ENCODE measurements at regions not wholly inside any gene's neighbourhood (a gene's known extent, or its start where the extent isn't known, plus 50 kb on each side); places are given as distances from the start of the nearest gene placed in this dataset.

- no peaks in the 10 kb centered on the region for H3K79me1 ChIP-seq (ENCODE audit: low read depth, low read length)
- H2BK20ac ChIP-seq (ENCODE audit: low read length) = no peak overlapping the region
- no peaks in the 10 kb centered on the region for H3K23me2 ChIP-seq (ENCODE audit: low read depth, low read length)
- H3K79me2 ChIP-seq (ENCODE audit: control insufficient read depth in 1 of 2, insufficient read depth in 2 of 2, low read length in 2 of 2) = no peaks in the 10 kb centered on the region
- H2BK15ac ChIP-seq (ENCODE audit: low read length) = no peak overlapping the region
- no peak overlapping the region for H4K8ac ChIP-seq (ENCODE audit: extremely low read depth, insufficient read depth, low read length)
- H4K20me1 ChIP-seq (replicated peaks in 1 of 2; ENCODE audit: control insufficient read depth in 1 of 2, insufficient read depth in 2 of 2, low read length in 2 of 2) = no peaks in the 10 kb centered on the region
- no peak overlapping the region for H3K4ac ChIP-seq (replicated peaks; ENCODE audit: insufficient read length, low read depth, low read length)
- no peak overlapping the region for H2AFZ ChIP-seq (ENCODE audit: low read length)
- FAIRE-seq (peak; percentile 88), DNase-seq (ENCODE audit: low read depth in 1 of 2, low spot score in 2 of 2) (peak; percentile 34 to 47)
- no peak overlapping the region for H4K5ac ChIP-seq (ENCODE audit: insufficient read length, low read depth, low read length)
- peaks cover 0 to 4% (median 0%) of the 10 kb centered on the region in 4 experiments; a peak in 1 of 7 replicates for H3K4me1 ChIP-seq (replicated peaks in 1 of 4; ENCODE audit: control insufficient read depth in 3 of 4, insufficient read depth in 4 of 4, low read length in 3 of 4)
- no peak overlapping the region for H3K18ac ChIP-seq (ENCODE audit: extremely low read depth, low read length)
- no peaks in the 10 kb centered on the region for H3K9me3 ChIP-seq (ENCODE audit: insufficient read depth in 2 of 2, low read depth in 1 of 2, low read length in 1 of 2)
- 48% methylated on average over 8 of the region's 14 CpGs; no CpG with 5 or more reads in 1 of the 2 experiments for WGBS, 2 experiments (ENCODE audit: extremely low coverage in 1 of 2, insufficient coverage in 1 of 2, insufficient read length in 1 of 2, insufficient replicate concordance in 2 of 2, low coverage in 1 of 2, low lambda C conversion rate in 2 of 2, missing lambda C conversion rate in 1 of 2)
- H2BK120ac ChIP-seq (replicated peaks; ENCODE audit: low read depth, low read length) = no peak overlapping the region
- no peaks in the 10 kb centered on the region for H3K36me3 ChIP-seq (ENCODE audit: control insufficient read depth in 2 of 4, insufficient read depth in 4 of 4, low read length in 3 of 4)
- no peak overlapping the region for H3K4me3 ChIP-seq (ENCODE audit: extremely low read depth in 1 of 4, insufficient read depth in 2 of 4, low read depth in 3 of 4, low read length in 4 of 4)
- no peak overlapping the region for H4K91ac ChIP-seq (replicated peaks; ENCODE audit: insufficient read length, low read length)
- H3K27ac ChIP-seq (ENCODE audit: low read depth, low read length) = no peak overlapping the region
- CTCF ChIA-PET (ENCODE audit: partially characterized antibody) = interaction anchor here (0.6 to 1.7 kb wide), 10 partner anchors 8 to 436 kb away, joined by 3 to 5 read pairs (median 3); no protein-coding TSS in a partner anchor
- H3K23ac ChIP-seq (ENCODE audit: insufficient read length) = no peak overlapping the region
- no peaks in the 10 kb centered on the region for H3K27me3 ChIP-seq (replicated peaks in 1 of 4; ENCODE audit: control insufficient read depth in 3 of 4, extremely low read depth in 1 of 4, insufficient read depth in 3 of 4, low read length in 3 of 4)
- H2AK5ac ChIP-seq (ENCODE audit: low read depth, low read length) = 0 out of 2 replicates have a peak overlapping the region, but pooled peaks have one; percentile 39
- 0 out of 2 replicates have a peak overlapping the region, but pooled peaks have one; percentile 9 for H2BK12ac ChIP-seq (ENCODE audit: low read depth, low read length)
- POLR2A ChIA-PET (ENCODE audit: partially characterized antibody) = no interaction called here
- H2BK5ac ChIP-seq (ENCODE audit: low read depth, low read length) = no peak overlapping the region
- no peak overlapping the region for H3K14ac ChIP-seq (ENCODE audit: insufficient read length)
- H3K9ac ChIP-seq (replicated peaks in 1 of 4; ENCODE audit: extremely low read depth in 1 of 4, low read depth in 3 of 4, low read length in 3 of 4) = no peak overlapping the region
- no peak overlapping the region for H3K4me2 ChIP-seq (ENCODE audit: insufficient read depth in 1 of 2, low read depth in 2 of 2, low read length in 2 of 2)
- H3K56ac ChIP-seq (replicated peaks; ENCODE audit: insufficient read length, low read depth, low read length) = no peak overlapping the region
- TF ChIP-seq ZNF274 (IDR thresholded peaks at IDR 0.05; ENCODE audit: borderline replicate concordance, extremely low read depth, low read length) (no peak), RFX5 (IDR thresholded peaks at IDR 0.05; ENCODE audit: borderline replicate concordance, low read depth, low read length) (no peak), YY1 (IDR thresholded peaks at IDR 0.05; ENCODE audit: low read depth, low read length) (peak; percentile 62; the same call in 1 of the 2 replicates), HDAC2 (IDR thresholded peaks at IDR 0.05; ENCODE audit: borderline replicate concordance in 1 of 2, low read depth in 2 of 2, low read length in 2 of 2) (no peak), NRF1 (IDR thresholded peaks at IDR 0.05; ENCODE audit: low read depth, low read length) (no peak), ASH2L (IDR thresholded peaks at IDR 0.05; ENCODE audit: low read length) (no peak), CBX8 (IDR thresholded peaks at IDR 0.05; ENCODE audit: borderline replicate concordance, low read depth, low read length) (no peak), SP1 (IDR thresholded peaks at IDR 0.05; ENCODE audit: low read depth, low read length) (0 out of 2 replicates have a peak, but pooled peaks have one; percentile 45), BCL11A (IDR thresholded peaks at IDR 0.05; ENCODE audit: low read depth in 2 of 2, low read length in 2 of 2) (no peak), TCF12 (IDR thresholded peaks at IDR 0.05; ENCODE audit: low read depth, low read length) (no peak), E2F6 (IDR thresholded peaks at IDR 0.05) (no peak), RAD21 (IDR thresholded peaks at IDR 0.05 in 1 of 2, conservative IDR thresholded peaks at IDR 0.05 in 1 of 2; ENCODE audit: low read depth in 2 of 2, low read length in 2 of 2) (peak; percentile 70 to 75)
These were observed 83.9 kb upstream of the SPANXB1 start for GRCh38 chrX:140918398-140919038.

Measured in H1 (cell line).